WERI-Rb-1 (cell line): ENCODE measurements at regions not wholly inside any gene's neighbourhood (a gene's known extent, or its start where the extent isn't known, plus 50 kb on each side); places are given as distances from the start of the nearest gene placed in this dataset.

Experiments
- DNase-seq: peaks from one replicate; pipeline ENCODE4 v3.0.0-alpha.2; 2020
- H3K27ac ChIP-seq: fragments of 250-450 bp; sonication (Bioruptor Pico); 2 replicates; pipeline ENCODE4 v1.5.1; 2020; ENCODE audit warnings: mild to moderate bottlenecking, moderate library complexity
- H3K27me3 ChIP-seq: fragments of 250-450 bp; sonication (Bioruptor Pico); 2 replicates; pipeline ENCODE4 v1.5.1; 2021; ENCODE audit warnings: mild to moderate bottlenecking, low read depth, moderate library complexity; ENCODE audit not compliant: insufficient read depth, severe bottlenecking
- H3K36me3 ChIP-seq: fragments of 250-450 bp; sonication (Bioruptor Pico); 2 replicates; pipeline ENCODE4 v1.5.1; 2020; ENCODE audit warnings: mild to moderate bottlenecking, moderate library complexity
- H3K4me3 ChIP-seq: 2 replicates; pipeline ENCODE4 v1.5.1; 2011; ENCODE audit warnings: low read depth, mild to moderate bottlenecking, control low read depth, low read length
- H3K9me3 ChIP-seq: fragments of 250-450 bp; sonication (Bioruptor Pico); 2 replicates; pipeline ENCODE4 v1.5.1; 2021; ENCODE audit warnings: mild to moderate bottlenecking, moderate library complexity; ENCODE audit not compliant: severe bottlenecking
- TF ChIP-seq, protein P1 (sequence below): IDR thresholded peaks from 2 replicates; pipeline ENCODE4 v1.5.1; 2011; ENCODE audit warnings: low read depth, mild to moderate bottlenecking, control low read depth, inconsistent platforms, low read length

DNA sequence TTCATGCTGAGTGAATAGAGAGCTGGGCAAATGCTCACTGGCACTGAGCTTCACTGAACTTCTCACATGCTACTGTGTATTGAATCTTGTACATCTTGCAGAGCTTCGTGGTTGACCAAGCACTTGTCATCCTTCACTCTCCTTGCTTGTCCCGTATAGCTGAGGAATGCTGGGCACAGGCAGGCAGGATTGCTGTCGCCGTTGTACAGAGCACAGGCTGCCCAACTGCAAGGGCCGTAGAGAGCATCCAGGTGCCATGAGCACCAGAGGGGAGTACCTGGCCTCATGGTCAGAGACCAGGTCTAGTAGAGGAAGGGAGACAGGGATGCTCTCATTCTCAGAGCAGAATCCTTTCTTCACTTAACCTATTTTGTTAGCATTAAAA, 99.8 kb upstream of the RET start:
- Histone ChIP-seq H3K4me3 (no peak overlapping the region), H3K27ac (no peak overlapping the region), H3K9me3 (no peaks in the 10 kb centered on the region), H3K36me3 (no peaks in the 10 kb centered on the region), H3K27me3 (peaks cover 95% of the 10 kb centered on the region)
- TF ChIP-seq, protein P1, sequence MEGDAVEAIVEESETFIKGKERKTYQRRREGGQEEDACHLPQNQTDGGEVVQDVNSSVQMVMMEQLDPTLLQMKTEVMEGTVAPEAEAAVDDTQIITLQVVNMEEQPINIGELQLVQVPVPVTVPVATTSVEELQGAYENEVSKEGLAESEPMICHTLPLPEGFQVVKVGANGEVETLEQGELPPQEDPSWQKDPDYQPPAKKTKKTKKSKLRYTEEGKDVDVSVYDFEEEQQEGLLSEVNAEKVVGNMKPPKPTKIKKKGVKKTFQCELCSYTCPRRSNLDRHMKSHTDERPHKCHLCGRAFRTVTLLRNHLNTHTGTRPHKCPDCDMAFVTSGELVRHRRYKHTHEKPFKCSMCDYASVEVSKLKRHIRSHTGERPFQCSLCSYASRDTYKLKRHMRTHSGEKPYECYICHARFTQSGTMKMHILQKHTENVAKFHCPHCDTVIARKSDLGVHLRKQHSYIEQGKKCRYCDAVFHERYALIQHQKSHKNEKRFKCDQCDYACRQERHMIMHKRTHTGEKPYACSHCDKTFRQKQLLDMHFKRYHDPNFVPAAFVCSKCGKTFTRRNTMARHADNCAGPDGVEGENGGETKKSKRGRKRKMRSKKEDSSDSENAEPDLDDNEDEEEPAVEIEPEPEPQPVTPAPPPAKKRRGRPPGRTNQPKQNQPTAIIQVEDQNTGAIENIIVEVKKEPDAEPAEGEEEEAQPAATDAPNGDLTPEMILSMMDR, result no peak
- DNase-seq, result no peak

- H3K27ac ChIP-seq, result no peak overlapping the region
- no peak for DNase-seq
Measured at GRCh38 chr10:42979181-42979580, 97.7 kb upstream of the RET start.

DNA sequence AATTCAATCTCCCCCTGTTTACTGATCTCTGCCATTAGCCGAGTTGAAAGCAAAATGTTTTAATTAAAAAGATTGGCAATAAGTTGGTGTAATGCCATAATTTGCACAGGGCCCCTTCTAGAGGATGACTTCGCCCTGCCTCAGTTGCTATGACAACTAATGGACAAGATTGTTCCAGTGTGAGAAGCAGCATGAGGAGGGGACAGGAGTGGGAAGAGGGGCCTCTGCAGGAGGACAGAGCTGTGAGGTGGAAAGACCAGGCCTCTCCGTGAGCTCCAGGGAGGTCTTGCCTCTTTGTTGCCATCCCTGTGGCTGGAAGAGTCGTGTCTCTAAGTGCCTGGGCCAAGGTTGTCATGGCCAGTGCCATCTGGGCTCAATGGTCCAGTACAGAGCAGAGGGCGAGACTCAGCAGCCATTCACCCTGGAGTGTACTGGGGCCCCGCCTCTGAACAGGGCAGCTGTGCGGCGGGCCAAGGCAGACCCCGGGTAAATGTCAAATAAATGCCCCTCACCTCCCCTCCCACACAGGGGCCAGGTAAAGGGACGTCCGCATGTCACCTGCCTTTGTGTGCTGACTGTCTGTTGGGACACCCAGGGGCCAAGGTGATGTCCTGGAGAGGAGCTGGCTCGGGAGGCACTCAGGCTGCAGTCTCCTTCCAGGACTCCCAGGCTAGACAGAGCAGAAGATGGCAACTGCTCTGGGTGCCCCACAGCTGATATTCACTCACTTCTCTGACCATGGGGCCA, 97.0 kb upstream of the RET start:
- DNase-seq, result no peak
- TF ChIP-seq, protein P1, result no peak
- H3K4me3 ChIP-seq, result no peak overlapping the region
- H3K36me3 ChIP-seq, result no peaks in the 10 kb centered on the region
- H3K9me3 ChIP-seq, result no peaks in the 10 kb centered on the region
- no peak overlapping the region for H3K27ac ChIP-seq
- peaks cover 97% of the 10 kb centered on the region for H3K27me3 ChIP-seq

More at GRCh38 chr10:42979181-42979580, 97.7 kb upstream of the RET start:
- TF ChIP-seq, protein P1, result no peak
- Histone ChIP-seq H3K9me3 (no peaks in the 10 kb centered on the region), H3K36me3 (no peaks in the 10 kb centered on the region), H3K27me3 (peaks cover 96% of the 10 kb centered on the region), H3K4me3 (no peak overlapping the region)

DNA sequence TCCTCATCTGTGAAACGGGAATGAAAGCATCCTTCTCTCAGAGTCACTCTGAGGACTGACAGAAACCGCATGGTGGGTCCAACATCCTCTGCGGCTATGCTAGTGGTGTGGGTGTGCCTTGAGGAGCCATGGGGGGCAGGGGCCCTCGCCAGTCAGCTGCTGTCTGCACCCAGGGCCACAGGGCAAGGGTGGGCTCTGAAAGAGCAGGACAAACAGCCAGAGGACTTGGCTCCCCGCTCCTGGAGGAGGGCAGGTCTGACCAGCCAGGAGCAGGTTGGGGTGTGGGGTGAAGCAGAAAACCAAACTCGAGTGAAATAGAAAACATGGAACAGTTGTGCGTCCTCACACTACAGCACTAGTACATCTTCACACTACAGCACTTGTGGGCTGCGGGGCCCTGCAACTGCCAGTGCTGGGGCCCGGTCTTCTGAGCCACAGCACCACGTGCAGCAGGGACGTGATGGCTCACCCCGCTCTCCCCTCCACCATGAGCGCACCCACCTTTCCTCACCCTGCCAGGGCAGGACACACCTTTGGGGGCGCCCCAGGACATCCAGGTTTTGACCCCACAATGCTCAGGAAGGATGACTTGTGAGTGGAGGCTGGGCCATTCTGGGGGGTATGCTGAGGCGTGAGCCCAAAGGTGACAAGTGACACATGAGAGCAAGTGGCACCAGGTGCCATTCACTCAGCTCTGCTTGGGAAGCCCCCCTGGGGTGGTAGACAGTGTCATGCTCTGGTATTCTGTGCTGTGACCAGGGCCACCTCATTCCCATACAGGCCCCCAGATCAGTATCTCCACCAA, 96.1 kb upstream of the RET start:
- DNase-seq, result no peak
- no peak overlapping the region for H3K27ac ChIP-seq
- H3K9me3 ChIP-seq, result no peaks in the 10 kb centered on the region
- H3K36me3 ChIP-seq, result no peaks in the 10 kb centered on the region
- H3K4me3 ChIP-seq, result no peak overlapping the region
- H3K27me3 ChIP-seq, result peaks cover 96% of the 10 kb centered on the region
- TF ChIP-seq, protein P1, result no peak

- Histone ChIP-seq H3K4me3 (no peak overlapping the region), H3K27me3 (peaks cover 95% of the 10 kb centered on the region), H3K9me3 (no peaks in the 10 kb centered on the region), H3K36me3 (no peaks in the 10 kb centered on the region), H3K27ac (no peak overlapping the region)
- TF ChIP-seq, protein P1, result no peak
- DNase-seq, result no peak
Measured at GRCh38 chr10:42981358-42982236, 95.3 kb upstream of the RET start.
